ENCODE measurements at regions not wholly inside any gene's neighbourhood (a gene's known extent, or its start where the extent isn't known, plus 50 kb on each side); places are given as distances from the start of the nearest gene placed in this dataset.

GRCh38 chr6:113317891-113318574, 539.1 kb upstream of the MARCKS start:
- no peaks in the 10 kb centered on the region for H3K36me3 ChIP-seq (ENCODE audit: insufficient read depth)
- H3K4me1 ChIP-seq (ENCODE audit: insufficient read depth): no peaks in the 10 kb centered on the region
- no peak overlapping the region for H3K4me3 ChIP-seq (ENCODE audit: low read depth, low read length)
- no peak for DNase-seq (ENCODE audit: extremely low spot score)
- WGBS: 73% methylated on average over 9 of the region's 9 CpGs
- no peak overlapping the region for H3K27ac ChIP-seq (ENCODE audit: low read depth)

DNA sequence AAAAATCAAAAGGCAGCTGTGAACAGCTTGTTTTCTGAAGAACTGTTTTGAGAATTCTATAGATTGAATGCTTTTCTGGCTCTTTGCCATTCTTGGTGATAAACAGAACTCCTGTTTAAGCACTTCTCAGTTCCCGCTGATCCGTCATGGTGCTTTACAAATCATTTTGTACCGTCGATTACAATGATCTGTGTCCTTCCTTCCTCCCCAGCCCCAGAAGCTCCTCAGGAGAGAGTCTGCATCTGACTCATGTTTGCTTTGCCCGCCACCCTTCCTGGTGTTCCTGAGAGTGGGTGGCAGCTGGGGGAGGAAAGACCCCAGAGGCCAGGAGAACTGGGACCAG, 538.6 kb upstream of the MARCKS start:
- no peak for DNase-seq (ENCODE audit: extremely low spot score)
- Histone ChIP-seq H3K4me1 (ENCODE audit: insufficient read depth) (no peaks in the 10 kb centered on the region), H3K4me3 (ENCODE audit: low read depth, low read length) (no peak overlapping the region), H3K27ac (ENCODE audit: low read depth) (no peak overlapping the region), H3K36me3 (ENCODE audit: insufficient read depth) (no peaks in the 10 kb centered on the region)
- 69% methylated on average over 5 of the region's 5 CpGs for WGBS

- 96% methylated on average over 2 of the region's 2 CpGs for WGBS
- no peak overlapping the region for H3K27ac ChIP-seq (ENCODE audit: low read depth)
- no peaks in the 10 kb centered on the region for H3K36me3 ChIP-seq (ENCODE audit: insufficient read depth)
- no peaks in the 10 kb centered on the region for H3K4me1 ChIP-seq (ENCODE audit: insufficient read depth)
- no peak overlapping the region for H3K4me3 ChIP-seq (ENCODE audit: low read depth, low read length)
- no peak for DNase-seq (ENCODE audit: extremely low spot score)
These were observed 536.5 kb upstream of the MARCKS start for GRCh38 chr6:113320653-113321052.

GRCh38 chr6:113326781-113327180, 530.4 kb upstream of the MARCKS start:
- 97% methylated on average over 3 of the region's 3 CpGs for WGBS
- Histone ChIP-seq H3K4me3 (ENCODE audit: low read depth, low read length) (no peak overlapping the region), H3K36me3 (ENCODE audit: insufficient read depth) (no peaks in the 10 kb centered on the region), H3K4me1 (ENCODE audit: insufficient read depth) (no peaks in the 10 kb centered on the region), H3K27ac (ENCODE audit: low read depth) (no peak overlapping the region)
- DNase-seq (ENCODE audit: extremely low spot score): no peak

GRCh38 chr6:113328886-113329381, 528.2 kb upstream of the MARCKS start:
- whole genome bisulfite sequencing: 74% methylated on average over 4 of the region's 4 CpGs
- no peak for DNase-seq (ENCODE audit: extremely low spot score)
- Histone ChIP-seq H3K27ac (ENCODE audit: low read depth) (no peak overlapping the region), H3K4me3 (ENCODE audit: low read depth, low read length) (no peak overlapping the region), H3K36me3 (ENCODE audit: insufficient read depth) (no peaks in the 10 kb centered on the region), H3K4me1 (ENCODE audit: insufficient read depth) (no peaks in the 10 kb centered on the region)

GRCh38 chr6:113329942-113330635, 527.1 kb upstream of the MARCKS start:
- H3K27ac ChIP-seq (ENCODE audit: low read depth): no peak overlapping the region

DNA sequence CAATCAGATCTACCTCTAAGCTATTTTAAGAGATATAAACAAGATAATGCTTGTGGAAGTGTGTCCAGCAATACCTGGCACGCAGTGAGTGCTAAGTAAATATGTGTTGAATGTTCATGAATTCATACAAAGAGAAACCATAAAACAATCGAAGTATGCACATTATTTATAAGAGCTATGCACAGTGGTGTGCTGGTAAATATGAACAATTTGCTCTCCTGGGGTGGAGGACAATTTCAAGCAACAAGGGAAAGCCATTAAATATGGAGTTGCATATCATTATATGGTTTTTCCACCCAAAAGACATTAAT, 526.6 kb upstream of the MARCKS start:
- WGBS: 49% methylated on average over 2 of the region's 2 CpGs
- no peak overlapping the region for H3K4me3 ChIP-seq (ENCODE audit: low read depth, low read length)
- DNase-seq (ENCODE audit: extremely low spot score): no peak
- H3K27ac ChIP-seq (ENCODE audit: low read depth): no peak overlapping the region
- no peaks in the 10 kb centered on the region for H3K4me1 ChIP-seq (ENCODE audit: insufficient read depth)
- H3K36me3 ChIP-seq (ENCODE audit: insufficient read depth): no peaks in the 10 kb centered on the region

More at GRCh38 chr6:113329942-113330635, 527.1 kb upstream of the MARCKS start:
- H3K4me3 ChIP-seq (ENCODE audit: low read depth, low read length): no peak overlapping the region
- H3K36me3 ChIP-seq (ENCODE audit: insufficient read depth): no peaks in the 10 kb centered on the region
- WGBS: 86% methylated on average over 3 of the region's 3 CpGs
- no peaks in the 10 kb centered on the region for H3K4me1 ChIP-seq (ENCODE audit: insufficient read depth)
- no peak for DNase-seq (ENCODE audit: extremely low spot score)

DNA sequence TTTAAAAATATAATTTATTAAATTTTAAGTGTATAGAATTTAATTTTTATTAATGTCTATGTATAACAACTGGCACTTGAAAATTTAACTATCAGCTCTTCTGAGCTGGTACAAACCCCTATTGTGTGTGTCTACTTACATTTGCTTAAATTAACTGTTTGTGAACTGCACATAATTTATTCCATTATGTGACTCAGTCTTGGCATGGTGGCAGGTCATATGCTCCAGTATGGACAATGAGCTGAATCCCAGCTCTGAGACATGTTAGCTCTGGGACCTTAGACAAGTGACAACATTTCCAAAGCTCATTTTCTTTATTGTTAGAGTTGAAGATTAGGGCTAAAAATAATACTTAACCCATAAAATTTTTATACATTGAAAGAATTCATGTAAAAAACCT, 526.1 kb upstream of the MARCKS start:
- no peak for DNase-seq (ENCODE audit: extremely low spot score)
- H3K36me3 ChIP-seq (ENCODE audit: insufficient read depth): no peaks in the 10 kb centered on the region
- H3K27ac ChIP-seq (ENCODE audit: low read depth): no peak overlapping the region
- H3K4me1 ChIP-seq (ENCODE audit: insufficient read depth): no peaks in the 10 kb centered on the region
- H3K4me3 ChIP-seq (ENCODE audit: low read depth, low read length): no peak overlapping the region

GRCh38 chr6:113338644-113339043, 518.5 kb upstream of the MARCKS start:
- Histone ChIP-seq H3K36me3 (ENCODE audit: insufficient read depth) (no peaks in the 10 kb centered on the region), H3K4me3 (ENCODE audit: low read depth, low read length) (no peak overlapping the region), H3K4me1 (ENCODE audit: insufficient read depth) (no peaks in the 10 kb centered on the region), H3K27ac (ENCODE audit: low read depth) (no peak overlapping the region)
- DNase-seq (ENCODE audit: extremely low spot score): no peak

DNA sequence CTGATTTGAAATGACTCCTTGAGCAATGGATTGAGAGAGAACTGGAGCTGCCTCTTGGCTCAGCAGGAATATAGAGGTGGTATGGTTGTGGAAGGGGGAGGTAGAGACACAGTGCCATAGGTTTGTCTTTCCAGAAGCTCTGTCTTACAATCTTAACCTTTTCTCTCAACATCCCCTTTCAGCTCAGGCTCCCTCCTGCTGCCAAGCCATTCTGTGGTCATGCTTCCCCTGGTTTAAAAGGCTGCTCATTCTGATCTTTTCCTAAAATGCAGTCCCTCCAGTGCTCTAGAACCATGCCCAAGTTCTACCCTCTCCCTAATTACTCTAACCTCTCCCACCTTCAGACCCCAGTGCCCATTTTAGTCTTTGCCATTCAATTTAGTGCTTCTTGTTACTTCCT, 517.9 kb upstream of the MARCKS start:
- DNase-seq (ENCODE audit: extremely low spot score): no peak
- no peak overlapping the region for H3K4me3 ChIP-seq (ENCODE audit: low read depth, low read length)
- H3K4me1 ChIP-seq (ENCODE audit: insufficient read depth): no peaks in the 10 kb centered on the region
- no peaks in the 10 kb centered on the region for H3K36me3 ChIP-seq (ENCODE audit: insufficient read depth)
- no peak overlapping the region for H3K27ac ChIP-seq (ENCODE audit: low read depth)

DNA sequence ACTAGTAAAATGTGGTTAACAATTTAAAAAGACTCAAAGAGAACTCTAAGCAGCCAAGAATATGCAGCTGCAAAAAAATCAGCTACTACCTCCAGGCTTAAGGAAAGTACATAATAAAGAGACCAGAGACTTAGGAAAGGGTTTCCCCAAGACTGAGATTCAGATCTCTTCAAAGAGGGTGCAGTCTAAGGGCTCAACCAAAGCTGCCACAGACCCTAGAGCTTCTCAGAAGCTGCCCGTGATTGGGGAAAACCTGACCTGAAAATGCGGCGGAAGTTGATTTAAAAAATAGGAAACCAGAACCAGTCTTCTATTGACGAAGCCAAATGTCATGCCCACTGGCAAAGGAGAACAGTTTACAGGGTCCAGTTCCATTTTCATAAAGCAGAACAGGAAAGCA, 516.8 kb upstream of the MARCKS start:
- Histone ChIP-seq H3K27ac (ENCODE audit: low read depth) (no peak overlapping the region), H3K36me3 (ENCODE audit: insufficient read depth) (no peaks in the 10 kb centered on the region), H3K4me3 (ENCODE audit: low read depth, low read length) (no peak overlapping the region), H3K4me1 (ENCODE audit: insufficient read depth) (no peaks in the 10 kb centered on the region)
- 97% methylated on average over 4 of the region's 4 CpGs for WGBS
- no peak for DNase-seq (ENCODE audit: extremely low spot score)

DNA sequence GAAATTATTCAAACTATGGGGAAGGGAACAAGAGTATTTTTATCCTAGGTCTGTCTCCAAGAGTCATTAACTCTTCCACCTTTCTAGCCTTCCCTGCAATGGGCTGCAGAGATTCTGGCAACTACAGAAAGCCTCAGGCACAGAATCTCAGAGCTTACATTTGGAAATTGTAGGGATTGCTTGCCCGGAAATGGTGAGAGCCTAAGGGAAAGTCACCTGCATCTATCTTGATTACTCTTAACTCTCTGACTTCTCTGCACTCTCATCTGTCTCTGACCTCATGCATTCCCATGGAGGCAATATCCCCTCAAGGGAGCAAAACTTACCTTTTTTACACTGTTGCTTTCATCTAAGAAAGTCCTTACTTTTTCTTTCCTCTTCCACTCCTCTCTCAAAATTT, 513.2 kb upstream of the MARCKS start:
- Histone ChIP-seq H3K4me1 (ENCODE audit: insufficient read depth) (no peaks in the 10 kb centered on the region), H3K36me3 (ENCODE audit: insufficient read depth) (no peaks in the 10 kb centered on the region), H3K27ac (ENCODE audit: low read depth) (no peak overlapping the region), H3K4me3 (ENCODE audit: low read depth, low read length) (no peak overlapping the region)
- no peak for DNase-seq (ENCODE audit: extremely low spot score)
- 94% methylated on average over 1 of the region's 1 CpG for WGBS

- Histone ChIP-seq H3K36me3 (ENCODE audit: insufficient read depth) (no peaks in the 10 kb centered on the region), H3K27ac (ENCODE audit: low read depth) (no peak overlapping the region), H3K4me3 (ENCODE audit: low read depth, low read length) (no peak overlapping the region), H3K4me1 (ENCODE audit: insufficient read depth) (no peaks in the 10 kb centered on the region)
- DNase-seq (ENCODE audit: extremely low spot score): no peak
- WGBS: 85% methylated on average over 2 of the region's 2 CpGs
These were observed 512.2 kb upstream of the MARCKS start for GRCh38 chr6:113344969-113345368.

DNA sequence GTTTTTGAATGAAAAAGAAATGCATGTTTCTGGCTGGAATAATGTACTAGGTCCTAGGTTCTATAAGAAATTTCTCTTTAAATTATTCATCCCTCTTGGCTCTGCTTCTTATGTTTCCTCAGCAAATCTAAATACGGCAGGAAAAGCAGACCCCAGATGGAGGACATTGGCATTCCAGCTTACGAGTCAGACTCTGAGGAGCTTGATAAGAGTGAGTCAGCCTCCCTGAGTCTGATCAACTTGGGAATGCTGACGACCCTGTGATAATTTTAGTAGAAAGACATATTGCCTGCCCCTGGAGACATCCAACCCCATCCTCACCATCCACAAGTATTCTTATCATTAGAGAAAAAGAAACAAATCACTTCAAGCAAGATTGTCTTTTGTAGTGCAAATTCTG, 509.7 kb upstream of the MARCKS start:
- Histone ChIP-seq H3K4me3 (ENCODE audit: low read depth, low read length) (no peak overlapping the region), H3K27ac (ENCODE audit: low read depth) (no peak overlapping the region), H3K4me1 (ENCODE audit: insufficient read depth) (no peaks in the 10 kb centered on the region), H3K36me3 (ENCODE audit: insufficient read depth) (no peaks in the 10 kb centered on the region)
- WGBS: 60% methylated on average over 3 of the region's 3 CpGs
- no peak for DNase-seq (ENCODE audit: extremely low spot score)

DNA sequence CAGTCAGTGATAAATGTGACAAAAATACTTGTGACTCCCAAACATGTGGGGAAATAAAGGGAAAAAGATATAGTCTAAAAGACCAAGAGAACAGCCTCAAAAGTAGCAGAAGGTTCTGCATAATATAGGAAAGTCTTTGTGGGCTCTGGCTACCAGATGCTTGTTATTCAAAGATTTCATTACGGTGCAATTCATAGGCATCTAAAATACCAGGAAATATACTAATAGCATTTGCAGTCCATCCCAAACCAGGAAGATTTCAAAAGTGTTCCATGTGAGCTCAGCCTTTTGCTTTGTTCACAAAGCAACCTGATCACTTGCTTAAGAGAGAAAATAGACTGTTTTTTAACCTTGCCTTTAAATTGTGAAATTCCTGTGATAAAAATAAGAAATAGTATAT, 506.7 kb upstream of the MARCKS start:
- no peaks in the 10 kb centered on the region for H3K4me1 ChIP-seq (ENCODE audit: insufficient read depth)
- H3K36me3 ChIP-seq (ENCODE audit: insufficient read depth): no peaks in the 10 kb centered on the region
- H3K4me3 ChIP-seq (ENCODE audit: low read depth, low read length): no peak overlapping the region
- H3K27ac ChIP-seq (ENCODE audit: low read depth): no peak overlapping the region
- no peak for DNase-seq (ENCODE audit: extremely low spot score)
- 23% methylated on average over 1 of the region's 1 CpG for WGBS
